ENCODE measurements at regions not wholly inside any gene's neighbourhood (a gene's known extent, or its start where the extent isn't known, plus 50 kb on each side); places are given as distances from the start of the nearest gene placed in this dataset.

DNA sequence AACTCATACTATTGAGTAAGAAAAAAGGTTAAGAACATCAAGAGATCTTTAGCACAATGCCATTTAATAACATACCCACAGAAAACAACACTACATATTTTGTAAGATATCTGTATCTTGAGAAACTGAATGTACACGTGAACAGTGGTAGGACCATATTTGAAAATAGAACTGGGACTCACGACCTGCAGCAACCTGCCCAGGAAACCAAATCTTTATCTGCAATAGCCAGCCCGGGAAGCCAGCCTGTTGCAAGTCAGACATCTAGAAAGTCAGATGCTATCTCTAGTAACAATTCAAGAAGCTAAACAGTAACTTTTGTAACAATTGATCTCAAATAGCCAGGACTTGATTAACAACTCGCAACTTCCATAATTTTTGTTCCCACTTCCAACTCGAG, 52.6 kb upstream of the SOD3 start:
- Histone ChIP-seq H2BK20ac (ENCODE audit: low read depth, low read length) (no peak overlapping the region), H3K4me1 (ENCODE audit: control insufficient read depth, insufficient read depth, low read length) (no peaks in the 10 kb centered on the region), H3K27ac (ENCODE audit: insufficient read depth, low read length) (no peak overlapping the region), H3K27me3 (ENCODE audit: control insufficient read depth, insufficient read depth, low read length) (no peaks in the 10 kb centered on the region), H3K9me1 (ENCODE audit: insufficient read depth, low read length) (no peaks in the 10 kb centered on the region), H3K79me1 (ENCODE audit: low read depth in 1 of 2, low read length in 2 of 2) (no peaks in the 10 kb centered on the region), H3K4ac (ENCODE audit: low read depth, low read length) (no peak overlapping the region), H3K14ac (replicated peaks; ENCODE audit: low read depth, low read length) (no peak overlapping the region), H2BK5ac (ENCODE audit: low read depth, low read length, poor library complexity, severe bottlenecking) (no peak overlapping the region), H3K18ac (ENCODE audit: low read depth, low read length) (no peak overlapping the region), H4K8ac (ENCODE audit: low read depth in 2 of 2, low read length in 2 of 2) (no peak overlapping the region), H3K23ac (ENCODE audit: low read depth, low read length) (no peak overlapping the region), H3K36me3 (ENCODE audit: control insufficient read depth, insufficient read depth, low read length) (no peaks in the 10 kb centered on the region), H3K9ac (ENCODE audit: low read depth, low read length) (no peak overlapping the region), H3K4me2 (ENCODE audit: low read depth, low read length) (no peak overlapping the region), H2BK120ac (ENCODE audit: low read depth, low read length) (no peak overlapping the region), H3K4me3 (ENCODE audit: insufficient read depth, low read depth, low read length) (no peak overlapping the region), H4K91ac (ENCODE audit: insufficient read depth, low read depth, low read length) (no peak overlapping the region), H3K56ac (ENCODE audit: extremely low read depth, insufficient read depth, low read length) (no peak overlapping the region), H4K20me1 (ENCODE audit: insufficient read depth, low read length) (no peaks in the 10 kb centered on the region), H2AK5ac (ENCODE audit: low read depth, low read length) (no peak overlapping the region), H3K9me3 (ENCODE audit: control insufficient read depth, insufficient read depth, low read length) (peaks cover 3% of the 10 kb centered on the region), H2BK15ac (ENCODE audit: low read depth, low read length) (no peak overlapping the region), H4K5ac (ENCODE audit: low read depth, low read length) (no peak overlapping the region), H2AFZ (replicated peaks; ENCODE audit: low read length, poor library complexity) (no peak overlapping the region), H2AK9ac (replicated peaks; ENCODE audit: low read depth, low read length, poor library complexity) (no peak overlapping the region)
- 76% methylated on average over 4 of the region's 5 CpGs; no CpG with 5 or more reads in 1 of the 2 experiments for WGBS, 2 experiments (ENCODE audit: extremely low coverage in 2 of 2, insufficient read length in 1 of 2)
- POLR2A ChIA-PET (ENCODE audit: unreplicated experiment), result no interaction called here
- no peak for TF ChIP-seq FOS (IDR thresholded peaks at IDR 0.05; ENCODE audit: low read depth, low read length)
- TF ChIP-seq, protein P1, sequence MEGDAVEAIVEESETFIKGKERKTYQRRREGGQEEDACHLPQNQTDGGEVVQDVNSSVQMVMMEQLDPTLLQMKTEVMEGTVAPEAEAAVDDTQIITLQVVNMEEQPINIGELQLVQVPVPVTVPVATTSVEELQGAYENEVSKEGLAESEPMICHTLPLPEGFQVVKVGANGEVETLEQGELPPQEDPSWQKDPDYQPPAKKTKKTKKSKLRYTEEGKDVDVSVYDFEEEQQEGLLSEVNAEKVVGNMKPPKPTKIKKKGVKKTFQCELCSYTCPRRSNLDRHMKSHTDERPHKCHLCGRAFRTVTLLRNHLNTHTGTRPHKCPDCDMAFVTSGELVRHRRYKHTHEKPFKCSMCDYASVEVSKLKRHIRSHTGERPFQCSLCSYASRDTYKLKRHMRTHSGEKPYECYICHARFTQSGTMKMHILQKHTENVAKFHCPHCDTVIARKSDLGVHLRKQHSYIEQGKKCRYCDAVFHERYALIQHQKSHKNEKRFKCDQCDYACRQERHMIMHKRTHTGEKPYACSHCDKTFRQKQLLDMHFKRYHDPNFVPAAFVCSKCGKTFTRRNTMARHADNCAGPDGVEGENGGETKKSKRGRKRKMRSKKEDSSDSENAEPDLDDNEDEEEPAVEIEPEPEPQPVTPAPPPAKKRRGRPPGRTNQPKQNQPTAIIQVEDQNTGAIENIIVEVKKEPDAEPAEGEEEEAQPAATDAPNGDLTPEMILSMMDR (conservative IDR thresholded peaks at IDR 0.05; ENCODE audit: low read depth, low read length), result no peak
- TF ChIP-seq, protein P2, sequence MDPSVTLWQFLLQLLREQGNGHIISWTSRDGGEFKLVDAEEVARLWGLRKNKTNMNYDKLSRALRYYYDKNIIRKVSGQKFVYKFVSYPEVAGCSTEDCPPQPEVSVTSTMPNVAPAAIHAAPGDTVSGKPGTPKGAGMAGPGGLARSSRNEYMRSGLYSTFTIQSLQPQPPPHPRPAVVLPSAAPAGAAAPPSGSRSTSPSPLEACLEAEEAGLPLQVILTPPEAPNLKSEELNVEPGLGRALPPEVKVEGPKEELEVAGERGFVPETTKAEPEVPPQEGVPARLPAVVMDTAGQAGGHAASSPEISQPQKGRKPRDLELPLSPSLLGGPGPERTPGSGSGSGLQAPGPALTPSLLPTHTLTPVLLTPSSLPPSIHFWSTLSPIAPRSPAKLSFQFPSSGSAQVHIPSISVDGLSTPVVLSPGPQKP (IDR thresholded peaks at IDR 0.05; ENCODE audit: borderline replicate concordance, low read depth, low read length), result no peak
- no peak for TF ChIP-seq MAZ (IDR thresholded peaks at IDR 0.05; ENCODE audit: borderline replicate concordance, low read depth, low read length)
- TF ChIP-seq SMC3 (IDR thresholded peaks at IDR 0.05; ENCODE audit: low read depth, low read length), result no peak
- TF ChIP-seq BHLHE40 (IDR thresholded peaks at IDR 0.05; ENCODE audit: low read depth, low read length), result no peak
- no peak for TF ChIP-seq RCOR1 (IDR thresholded peaks at IDR 0.05; ENCODE audit: insufficient replicate concordance, low read length)
- TF ChIP-seq CEBPB (IDR thresholded peaks at IDR 0.05; ENCODE audit: low read depth, low read length), result no peak
- TF ChIP-seq, protein P3, sequence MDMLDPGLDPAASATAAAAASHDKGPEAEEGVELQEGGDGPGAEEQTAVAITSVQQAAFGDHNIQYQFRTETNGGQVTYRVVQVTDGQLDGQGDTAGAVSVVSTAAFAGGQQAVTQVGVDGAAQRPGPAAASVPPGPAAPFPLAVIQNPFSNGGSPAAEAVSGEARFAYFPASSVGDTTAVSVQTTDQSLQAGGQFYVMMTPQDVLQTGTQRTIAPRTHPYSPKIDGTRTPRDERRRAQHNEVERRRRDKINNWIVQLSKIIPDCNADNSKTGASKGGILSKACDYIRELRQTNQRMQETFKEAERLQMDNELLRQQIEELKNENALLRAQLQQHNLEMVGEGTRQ (IDR thresholded peaks at IDR 0.05; ENCODE audit: low read depth, low read length), result no peak
- no peak for TF ChIP-seq CHD1 (IDR thresholded peaks at IDR 0.05; ENCODE audit: low read depth, low read length)
- TF ChIP-seq MAFK (IDR thresholded peaks at IDR 0.05; ENCODE audit: low read depth, low read length), result no peak
- TF ChIP-seq MXI1 (IDR thresholded peaks at IDR 0.05; ENCODE audit: borderline replicate concordance, low read depth, low read length), result no peak
- intact Hi-C loops (cut with micrococcal nuclease), result no loop called here
- CTCF ChIA-PET, result interaction anchor here (1.1 to 1.2 kb wide), 2 partner anchors 12 to 269 kb away, joined by 3 to 4 read pairs; no protein-coding TSS in a partner anchor
- dilution Hi-C loops (cut with HindIII; ENCODE audit: low sequenced_read_pairs, unreplicated experiment), result no loop called here
- no TSS peak for BruUV-seq (replicated peaks)
- no peak for DNase-seq
- in situ Hi-C loops (cut with MboI; ENCODE audit: low sequenced_read_pairs), result no loop called here
- no peak for ATAC-seq (ENCODE audit: low read depth)

Measured in IMR-90 (cell line).